Endodermal cell (in vitro differentiated cells): ENCODE measurements at regions not wholly inside any gene's neighbourhood (a gene's known extent, or its start where the extent isn't known, plus 50 kb on each side); places are given as distances from the start of the nearest gene placed in this dataset.
A peak's percentile ranks its signal among the peaks of the same experiment; 100 is the strongest.

Source experiments
- DNase-seq: peaks from one replicate; pipeline ENCODE4 v3.0.0-alpha.2; 2017
- H3K27ac ChIP-seq: 2 replicates; pipeline ENCODE4 v1.5.1; 2013; ENCODE audit warnings: mild to moderate bottlenecking, low read depth, low read length, moderate library complexity
- H3K27me3 ChIP-seq: 2 replicates; pipeline ENCODE4 v1.6.1; 2013; ENCODE audit warnings: mild to moderate bottlenecking, low read length, moderate library complexity; ENCODE audit not compliant: insufficient read depth, control insufficient read depth, poor library complexity, severe bottlenecking
- H3K36me3 ChIP-seq: 2 replicates; pipeline ENCODE4 v1.7.0; 2013; ENCODE audit warnings: mild to moderate bottlenecking, low read length, moderate library complexity; ENCODE audit not compliant: control insufficient read depth, insufficient read depth
- H3K4me1 ChIP-seq: one replicate; pipeline ENCODE4 v1.7.0; 2013; ENCODE audit warnings: low read length; ENCODE audit not compliant: control insufficient read depth, insufficient read depth
- H3K4me3 ChIP-seq: 2 replicates; pipeline ENCODE4 v1.5.1; 2013; ENCODE audit warnings: mild to moderate bottlenecking, low read length, moderate library complexity
- H3K9ac ChIP-seq: 2 replicates; pipeline ENCODE4 v1.6.1; 2013; ENCODE audit warnings: mild to moderate bottlenecking, low read length, moderate library complexity; ENCODE audit not compliant: poor library complexity, severe bottlenecking; ENCODE audit errors: extremely low read depth
- H3K9me3 ChIP-seq: 2 replicates; pipeline ENCODE4 v1.6.1; 2013; ENCODE audit warnings: mild to moderate bottlenecking, low read length, moderate library complexity; ENCODE audit not compliant: control insufficient read depth
- H3K27ac Mint-ChIP-seq: 2 replicates; pipeline ENCODE4 v1.8.0; 2020; ENCODE audit warnings: mixed read lengths
- H3K27me3 Mint-ChIP-seq: 2 replicates; pipeline ENCODE4 v1.8.0; 2021; ENCODE audit warnings: mild to moderate bottlenecking, mixed read lengths; ENCODE audit not compliant: insufficient read depth
- H3K36me3 Mint-ChIP-seq: 2 replicates; pipeline ENCODE4 v1.8.0; 2020; ENCODE audit warnings: low read depth, mixed read lengths
- H3K4me1 Mint-ChIP-seq: 2 replicates; pipeline ENCODE4 v1.8.0; 2020; ENCODE audit warnings: mixed read lengths
- H3K4me3 Mint-ChIP-seq: 2 replicates; pipeline ENCODE4 v1.8.0; 2020; ENCODE audit warnings: mild to moderate bottlenecking, moderate library complexity, mixed read lengths
- H3K9me3 Mint-ChIP-seq: 2 replicates; pipeline ENCODE4 v1.8.0; 2020; ENCODE audit warnings: mild to moderate bottlenecking, mixed read lengths
- WGBS, 2 experiments: methylation state at CpG; one replicate each; pipeline versions ENCODE4 v1.1.5 to v1.1.7; 2013; ENCODE audit warnings: missing lambda C conversion rate in 2 of 2, mixed read lengths in 1 of 2; ENCODE audit not compliant: insufficient coverage in 1 of 2, insufficient read length in 1 of 2; 5-methylcytosine and 5-hydroxymethylcytosine counted together
- TF ChIP-seq, protein P1 (sequence below): fragments of 200-600 bp; sonication (generic); conservative IDR thresholded peaks from 2 replicates; pipeline ENCODE4 v1.5.0; 2021; ENCODE audit warnings: antibody characterized with exemption, mild to moderate bottlenecking

- no peaks in the 10 kb centered on the region for H3K9me3 Mint-ChIP-seq
- H3K9me3 ChIP-seq: no peaks in the 10 kb centered on the region
- no peaks in the 10 kb centered on the region for H3K4me1 Mint-ChIP-seq
- TF ChIP-seq, protein P1, sequence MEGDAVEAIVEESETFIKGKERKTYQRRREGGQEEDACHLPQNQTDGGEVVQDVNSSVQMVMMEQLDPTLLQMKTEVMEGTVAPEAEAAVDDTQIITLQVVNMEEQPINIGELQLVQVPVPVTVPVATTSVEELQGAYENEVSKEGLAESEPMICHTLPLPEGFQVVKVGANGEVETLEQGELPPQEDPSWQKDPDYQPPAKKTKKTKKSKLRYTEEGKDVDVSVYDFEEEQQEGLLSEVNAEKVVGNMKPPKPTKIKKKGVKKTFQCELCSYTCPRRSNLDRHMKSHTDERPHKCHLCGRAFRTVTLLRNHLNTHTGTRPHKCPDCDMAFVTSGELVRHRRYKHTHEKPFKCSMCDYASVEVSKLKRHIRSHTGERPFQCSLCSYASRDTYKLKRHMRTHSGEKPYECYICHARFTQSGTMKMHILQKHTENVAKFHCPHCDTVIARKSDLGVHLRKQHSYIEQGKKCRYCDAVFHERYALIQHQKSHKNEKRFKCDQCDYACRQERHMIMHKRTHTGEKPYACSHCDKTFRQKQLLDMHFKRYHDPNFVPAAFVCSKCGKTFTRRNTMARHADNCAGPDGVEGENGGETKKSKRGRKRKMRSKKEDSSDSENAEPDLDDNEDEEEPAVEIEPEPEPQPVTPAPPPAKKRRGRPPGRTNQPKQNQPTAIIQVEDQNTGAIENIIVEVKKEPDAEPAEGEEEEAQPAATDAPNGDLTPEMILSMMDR: peak; percentile 75
- peak; percentile 82 for DNase-seq
- no peak overlapping the region for H3K4me3 ChIP-seq
- H3K9ac ChIP-seq: no peak overlapping the region
- H3K36me3 ChIP-seq: no peaks in the 10 kb centered on the region
- no peaks in the 10 kb centered on the region for H3K4me1 ChIP-seq
- H3K27me3 ChIP-seq: no peaks in the 10 kb centered on the region
- H3K4me3 Mint-ChIP-seq: no peak overlapping the region
- no peaks in the 10 kb centered on the region for H3K36me3 Mint-ChIP-seq
- no peaks in the 10 kb centered on the region for H3K27me3 Mint-ChIP-seq
- WGBS, 2 experiments: 72 to 76% methylated on average over 4 of the region's 4 CpGs
- H3K27ac Mint-ChIP-seq: no peak overlapping the region
- H3K27ac ChIP-seq: no peak overlapping the region
These were observed 74.0 kb downstream of the CMPK2 start for GRCh38 chr2:6791682-6792081.

GRCh38 chr2:6792883-6793282 is 72.8 kb downstream of the CMPK2 start:
- no peaks in the 10 kb centered on the region for H3K4me1 Mint-ChIP-seq
- no peak for DNase-seq
- H3K9me3 ChIP-seq: no peaks in the 10 kb centered on the region
- no peaks in the 10 kb centered on the region for H3K4me1 ChIP-seq
- H3K27me3 Mint-ChIP-seq: no peaks in the 10 kb centered on the region
- H3K4me3 ChIP-seq: no peak overlapping the region
- TF ChIP-seq, protein P1: no peak
- no peak overlapping the region for H3K27ac ChIP-seq
- H3K36me3 ChIP-seq: no peaks in the 10 kb centered on the region
- no peak overlapping the region for H3K9ac ChIP-seq
- no peaks in the 10 kb centered on the region for H3K9me3 Mint-ChIP-seq
- no peak overlapping the region for H3K27ac Mint-ChIP-seq
- H3K36me3 Mint-ChIP-seq: no peaks in the 10 kb centered on the region
- H3K4me3 Mint-ChIP-seq: no peak overlapping the region
- 87 to 93% methylated on average over 3 to 5 of the region's 5 CpGs for WGBS, 2 experiments
- H3K27me3 ChIP-seq: no peaks in the 10 kb centered on the region

DNA sequence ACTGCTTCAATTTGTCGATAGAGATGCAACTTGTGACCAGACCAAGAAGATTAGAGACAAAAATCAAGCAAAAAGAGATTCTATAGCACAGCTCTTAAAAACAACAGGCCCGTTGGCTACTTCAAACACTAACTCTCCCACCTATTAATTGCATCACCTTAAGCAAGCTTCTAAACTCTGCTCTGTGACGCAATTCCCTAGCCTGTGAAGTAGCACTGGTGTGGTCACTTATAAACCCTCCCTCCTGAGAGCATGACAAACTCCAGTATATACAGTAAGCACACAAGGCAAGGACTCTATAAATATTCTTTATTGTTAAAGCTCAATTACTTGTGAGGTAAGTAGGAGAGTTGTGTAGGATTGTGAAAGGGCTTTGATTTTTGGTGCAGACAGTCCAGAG is 72.3 kb downstream of the CMPK2 start:
- no peak overlapping the region for H3K27ac Mint-ChIP-seq
- H3K27ac ChIP-seq: no peak overlapping the region
- no peak overlapping the region for H3K4me3 ChIP-seq
- H3K4me1 Mint-ChIP-seq: no peaks in the 10 kb centered on the region
- no peaks in the 10 kb centered on the region for H3K9me3 Mint-ChIP-seq
- no peak overlapping the region for H3K9ac ChIP-seq
- no peaks in the 10 kb centered on the region for H3K27me3 Mint-ChIP-seq
- TF ChIP-seq, protein P1: no peak
- WGBS, 2 experiments: 92 to 93% methylated on average over 3 of the region's 3 CpGs
- no peaks in the 10 kb centered on the region for H3K36me3 ChIP-seq
- no peaks in the 10 kb centered on the region for H3K9me3 ChIP-seq
- DNase-seq: no peak
- no peaks in the 10 kb centered on the region for H3K36me3 Mint-ChIP-seq
- no peaks in the 10 kb centered on the region for H3K4me1 ChIP-seq
- H3K27me3 ChIP-seq: no peaks in the 10 kb centered on the region
- H3K4me3 Mint-ChIP-seq: no peak overlapping the region
